ENCODE measurements at regions not wholly inside any gene's neighbourhood (a gene's known extent, or its start where the extent isn't known, plus 50 kb on each side); places are given as distances from the start of the nearest gene placed in this dataset.

GRCh38 chr1:212207822-212208520 is 77.2 kb upstream of the PPP2R5A start:
- H3K9me3 Mint-ChIP-seq: no peaks in the 10 kb centered on the region
- no peaks in the 10 kb centered on the region for H3K4me1 Mint-ChIP-seq
- CTCF ChIA-PET: no interaction called here
- no peak overlapping the region for H3K4me3 Mint-ChIP-seq
- DNase-seq: no peak
- H3K27ac Mint-ChIP-seq: no peak overlapping the region
- H3K36me3 Mint-ChIP-seq: no peaks in the 10 kb centered on the region
- H3K27me3 Mint-ChIP-seq: peaks cover 39% of the 10 kb centered on the region

GRCh38 chr1:212208978-212209644 is 76.1 kb upstream of the PPP2R5A start:
- Mint-ChIP-seq H3K4me1 (no peaks in the 10 kb centered on the region), H3K4me3 (no peak overlapping the region), H3K27ac (no peak overlapping the region), H3K27me3 (peaks cover 41% of the 10 kb centered on the region), H3K36me3 (no peaks in the 10 kb centered on the region), H3K9me3 (no peaks in the 10 kb centered on the region)
- DNase-seq: no peak
- CTCF ChIA-PET: no interaction called here

GRCh38 chr1:212211371-212211770 is 73.8 kb upstream of the PPP2R5A start:
- H3K27me3 Mint-ChIP-seq: peaks cover 27% of the 10 kb centered on the region
- CTCF ChIA-PET: no interaction called here
- H3K4me1 Mint-ChIP-seq: no peaks in the 10 kb centered on the region
- H3K36me3 Mint-ChIP-seq: no peaks in the 10 kb centered on the region
- H3K27ac Mint-ChIP-seq: no peak overlapping the region
- DNase-seq: no peak
- H3K4me3 Mint-ChIP-seq: no peak overlapping the region
- H3K9me3 Mint-ChIP-seq: no peaks in the 10 kb centered on the region

GRCh38 chr1:212212343-212212742 is 72.9 kb upstream of the PPP2R5A start:
- Mint-ChIP-seq H3K4me3 (no peak overlapping the region), H3K27ac (no peak overlapping the region), H3K9me3 (no peaks in the 10 kb centered on the region), H3K36me3 (no peaks in the 10 kb centered on the region), H3K27me3 (peaks cover 27% of the 10 kb centered on the region), H3K4me1 (no peaks in the 10 kb centered on the region)
- DNase-seq: no peak
- CTCF ChIA-PET: no interaction called here

GRCh38 chr1:212212906-212213305 is 72.3 kb upstream of the PPP2R5A start:
- Mint-ChIP-seq H3K27ac (no peak overlapping the region), H3K4me1 (no peaks in the 10 kb centered on the region), H3K36me3 (no peaks in the 10 kb centered on the region), H3K4me3 (no peak overlapping the region), H3K27me3 (peaks cover 25% of the 10 kb centered on the region), H3K9me3 (no peaks in the 10 kb centered on the region)
- DNase-seq: no peak
- CTCF ChIA-PET: no interaction called here

GRCh38 chr1:212213784-212214183 is 71.4 kb upstream of the PPP2R5A start:
- Mint-ChIP-seq H3K4me1 (peaks cover 5% of the 10 kb centered on the region), H3K9me3 (no peaks in the 10 kb centered on the region), H3K36me3 (no peaks in the 10 kb centered on the region), H3K27me3 (peaks cover 18% of the 10 kb centered on the region), H3K27ac (no peak overlapping the region), H3K4me3 (no peak overlapping the region)
- CTCF ChIA-PET: no interaction called here
- no peak for DNase-seq

GRCh38 chr1:212214325-212214724 is 70.9 kb upstream of the PPP2R5A start:
- CTCF ChIA-PET: no interaction called here
- Mint-ChIP-seq H3K27ac (no peak overlapping the region), H3K27me3 (peaks cover 13% of the 10 kb centered on the region), H3K36me3 (no peaks in the 10 kb centered on the region), H3K4me1 (peaks cover 11% of the 10 kb centered on the region), H3K4me3 (no peak overlapping the region), H3K9me3 (no peaks in the 10 kb centered on the region)
- DNase-seq: no peak

GRCh38 chr1:212215910-212216309 is 69.3 kb upstream of the PPP2R5A start:
- CTCF ChIA-PET: no interaction called here
- H3K9me3 Mint-ChIP-seq: no peaks in the 10 kb centered on the region
- peaks cover 7% of the 10 kb centered on the region for H3K27me3 Mint-ChIP-seq
- DNase-seq: no peak
- peaks cover 14% of the 10 kb centered on the region for H3K4me1 Mint-ChIP-seq
- H3K36me3 Mint-ChIP-seq: no peaks in the 10 kb centered on the region
- H3K4me3 Mint-ChIP-seq: no peak overlapping the region
- H3K27ac Mint-ChIP-seq: no peak overlapping the region

GRCh38 chr1:212217633-212218032 is 67.6 kb upstream of the PPP2R5A start:
- CTCF ChIA-PET: interaction anchor here (0.6 kb wide), 1 partner anchor 13 kb away, joined by 3 read pairs; no protein-coding TSS in a partner anchor
- H3K27ac Mint-ChIP-seq: no peak overlapping the region
- H3K9me3 Mint-ChIP-seq: no peaks in the 10 kb centered on the region
- no peak overlapping the region for H3K4me3 Mint-ChIP-seq
- no peak for DNase-seq
- H3K27me3 Mint-ChIP-seq: peaks cover 5% of the 10 kb centered on the region
- H3K36me3 Mint-ChIP-seq: no peaks in the 10 kb centered on the region
- peaks cover 14% of the 10 kb centered on the region for H3K4me1 Mint-ChIP-seq

GRCh38 chr1:212218065-212218464 is 67.1 kb upstream of the PPP2R5A start:
- H3K4me3 Mint-ChIP-seq: no peak overlapping the region
- CTCF ChIA-PET: interaction anchor here (0.6 kb wide), 1 partner anchor 12 kb away, joined by 3 read pairs; no protein-coding TSS in a partner anchor
- H3K4me1 Mint-ChIP-seq: peaks cover 14% of the 10 kb centered on the region
- H3K9me3 Mint-ChIP-seq: no peaks in the 10 kb centered on the region
- no peak overlapping the region for H3K27ac Mint-ChIP-seq
- no peak for DNase-seq
- H3K27me3 Mint-ChIP-seq: peaks cover 1% of the 10 kb centered on the region
- H3K36me3 Mint-ChIP-seq: no peaks in the 10 kb centered on the region

- H3K4me1 Mint-ChIP-seq: peaks cover 15% of the 10 kb centered on the region
- H3K27ac Mint-ChIP-seq: peak overlapping the region; percentile 12
- no peaks in the 10 kb centered on the region for H3K27me3 Mint-ChIP-seq
- no peak overlapping the region for H3K4me3 Mint-ChIP-seq
- DNase-seq: no peak
- CTCF ChIA-PET: interaction anchor here (0.9 kb wide), 1 partner anchor 13 kb away, joined by 3 read pairs; no protein-coding TSS in a partner anchor
- no peaks in the 10 kb centered on the region for H3K9me3 Mint-ChIP-seq
- H3K36me3 Mint-ChIP-seq: no peaks in the 10 kb centered on the region
Observed at GRCh38 chr1:212218911-212219310, 66.3 kb upstream of the PPP2R5A start.

GRCh38 chr1:212219679-212220463 is 65.3 kb upstream of the PPP2R5A start:
- Mint-ChIP-seq H3K9me3 (no peaks in the 10 kb centered on the region), H3K27me3 (no peaks in the 10 kb centered on the region), H3K36me3 (no peaks in the 10 kb centered on the region), H3K4me1 (peaks cover 23% of the 10 kb centered on the region), H3K27ac (no peak overlapping the region), H3K4me3 (no peak overlapping the region)
- no peak for DNase-seq
- CTCF ChIA-PET: interaction anchor here (0.9 to 1.4 kb wide), 2 partner anchors 12 to 149 kb away, joined by 3 read pairs; no protein-coding TSS in a partner anchor

- H3K27me3 Mint-ChIP-seq: no peaks in the 10 kb centered on the region
- no peaks in the 10 kb centered on the region for H3K9me3 Mint-ChIP-seq
- DNase-seq: no peak
- H3K36me3 Mint-ChIP-seq: no peaks in the 10 kb centered on the region
- CTCF ChIA-PET: interaction anchor here (0.6 kb wide), 1 partner anchor 10 kb away, joined by 3 read pairs; no protein-coding TSS in a partner anchor
- peaks cover 40% of the 10 kb centered on the region for H3K4me1 Mint-ChIP-seq
- H3K27ac Mint-ChIP-seq: no peak overlapping the region
- no peak overlapping the region for H3K4me3 Mint-ChIP-seq
Observed at GRCh38 chr1:212221801-212222200, 63.4 kb upstream of the PPP2R5A start.

- H3K27ac Mint-ChIP-seq: peak overlapping the region; percentile 58
- H3K36me3 Mint-ChIP-seq: no peaks in the 10 kb centered on the region
- H3K27me3 Mint-ChIP-seq: peaks cover 4% of the 10 kb centered on the region
- H3K4me3 Mint-ChIP-seq: no peak overlapping the region
- CTCF ChIA-PET: no interaction called here
- DNase-seq: no peak
- no peaks in the 10 kb centered on the region for H3K9me3 Mint-ChIP-seq
- H3K4me1 Mint-ChIP-seq: peaks cover 36% of the 10 kb centered on the region
Observed at GRCh38 chr1:212224102-212224501, 61.1 kb upstream of the PPP2R5A start.

Data from activated naive CD4-positive, alpha-beta T cell treated with anti-CD3 and anti-CD28 coated beads, Interleukin-2, amount 10 ng/mL, durations not matched to agents 7 days and 5 days (primary cell).